GM12892 (cell line): ENCODE measurements at regions not wholly inside any gene's neighbourhood (a gene's known extent, or its start where the extent isn't known, plus 50 kb on each side); places are given as distances from the start of the nearest gene placed in this dataset.

Source experiments
- POLR2A ChIP-seq: IDR thresholded peaks from 2 replicates; pipeline ENCODE4 v1.6.1; 2011; ENCODE audit warnings: low read depth, low read length, control low read depth
- POLR2AphosphoS5 ChIP-seq: IDR thresholded peaks from 2 replicates; pipeline ENCODE4 v1.6.1; 2011; ENCODE audit warnings: low read depth, low read length, control low read depth
- TAF1 ChIP-seq: IDR thresholded peaks from 2 replicates; pipeline ENCODE4 v1.6.1; 2011; ENCODE audit warnings: low read depth, mild to moderate bottlenecking, control low read depth, low read length, borderline replicate concordance

- TF ChIP-seq POLR2A (no peak), TAF1 (no peak), POLR2AphosphoS5 (no peak)
These were observed 108.7 kb upstream of the GMDS start for GRCh38 chr6:2354138-2354491.
